HuH-7 (cell line): ENCODE measurements at regions not wholly inside any gene's neighbourhood (a gene's known extent, or its start where the extent isn't known, plus 50 kb on each side); places are given as distances from the start of the nearest gene placed in this dataset.

ENCODE experiments used
- DNase-seq: peaks from one replicate; pipeline ENCODE4 v3.0.0; 2011; ENCODE audit warnings: low spot score

GRCh38 chr6:135798751-135799515, 52.6 kb upstream of the PDE7B start:
- no peak for DNase-seq
